Embryonic facial prominence (tissue), 1 donor: ENCODE measurements at regions not wholly inside any gene's neighbourhood (a gene's known extent, or its start where the extent isn't known, plus 50 kb on each side); places are given as distances from the start of the nearest gene placed in this dataset.
"Not testable (repeated sequence)": the region's sequence is repeated elsewhere in the genome, so short reads cannot be mapped to it uniquely, and the experiment has no call there.

Experiments used
- DNase-seq: peaks from one replicate; pipeline ENCODE4 v3.0.0-alpha.2; 2016; ENCODE audit errors: extremely low spot score

DNA sequence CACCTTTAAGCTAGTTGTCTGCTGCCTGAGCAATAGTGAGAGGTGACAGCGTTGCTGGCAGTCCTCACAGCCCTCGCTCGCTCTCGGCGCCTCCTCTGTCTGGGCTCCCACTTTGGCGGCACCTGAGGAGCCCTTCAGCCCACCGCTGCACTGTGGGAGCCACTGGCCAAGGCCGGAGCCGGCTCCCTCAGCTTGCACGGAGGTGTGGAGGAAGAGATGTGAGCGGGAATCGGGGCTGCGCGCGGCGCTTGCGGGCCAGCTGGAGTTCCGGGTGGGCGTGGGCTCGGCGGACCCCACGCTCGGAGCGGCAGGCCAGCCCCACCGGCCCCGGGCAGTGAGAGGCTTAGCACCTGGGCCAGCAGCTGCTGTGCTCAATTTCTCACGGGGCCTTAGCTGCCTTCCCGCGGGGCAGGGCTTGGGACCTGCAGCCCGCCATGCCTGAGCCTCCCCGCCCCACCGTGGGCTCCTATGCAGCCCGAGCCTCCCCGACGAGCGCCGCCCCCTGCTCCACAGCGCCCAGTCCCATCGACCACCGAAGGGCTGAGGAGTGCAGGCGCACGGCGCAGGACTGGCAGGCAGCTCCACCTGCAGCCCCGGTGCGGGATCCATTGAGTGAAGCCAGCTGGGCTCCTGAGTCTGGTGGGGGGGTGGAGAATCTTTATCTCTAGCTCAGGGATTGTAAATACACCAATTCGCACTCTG lies 1424.5 kb downstream of the EFNA5 start:
- DNase-seq = not testable (repeated sequence)

DNA sequence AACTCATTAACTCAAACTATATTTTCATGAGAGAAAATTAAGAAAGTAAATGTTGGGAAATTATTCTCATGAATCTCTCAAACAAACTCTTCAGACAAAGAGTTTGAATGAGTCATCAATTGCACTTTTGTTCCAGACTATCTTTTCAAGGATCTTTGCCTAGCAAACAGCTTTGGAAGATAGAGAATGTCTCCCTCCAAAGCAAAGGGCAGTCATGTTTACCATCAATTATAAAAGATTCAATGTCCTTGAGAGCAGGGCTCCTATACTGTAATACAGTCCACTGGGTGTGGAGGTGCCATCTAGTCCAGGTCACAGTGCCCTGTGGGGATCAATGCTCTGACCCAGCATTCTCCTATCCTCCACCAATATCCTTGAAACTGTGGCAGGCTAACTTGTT lies 1429.3 kb downstream of the EFNA5 start:
- DNase-seq = no peak

DNA sequence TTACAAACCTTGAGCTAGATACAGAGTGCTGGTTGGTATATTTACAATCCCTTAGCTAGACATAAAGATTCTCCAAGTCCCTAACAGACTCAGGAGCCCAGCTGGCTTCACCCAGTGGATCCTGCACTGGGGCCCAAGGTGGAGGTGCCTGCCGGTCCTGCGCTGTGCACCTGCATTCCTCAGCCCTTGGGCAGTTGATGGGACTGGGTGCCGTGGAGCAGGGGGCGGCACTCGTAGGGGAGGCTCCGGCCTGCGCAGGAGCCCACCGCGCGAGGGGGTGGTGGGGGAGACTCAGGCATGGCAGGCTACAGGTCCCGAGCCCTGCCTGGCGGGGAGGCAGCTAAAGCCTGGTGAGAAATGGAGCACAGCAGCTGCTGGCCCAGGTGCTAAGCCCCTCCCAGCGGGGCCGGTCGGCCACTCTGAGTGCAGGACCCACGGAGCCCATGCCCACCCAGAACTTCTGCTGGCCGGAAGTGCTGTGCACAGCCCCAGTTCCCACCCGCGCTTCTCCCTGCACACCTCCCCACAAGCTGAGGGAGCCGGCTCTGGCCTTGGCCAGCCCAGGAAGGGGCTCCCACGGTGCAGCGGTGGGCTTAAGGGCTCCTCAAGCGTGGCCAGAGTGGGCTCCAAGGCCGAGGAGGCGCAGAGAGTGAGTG lies 1464.7 kb downstream of the EFNA5 start:
- DNase-seq = no peak

DNA sequence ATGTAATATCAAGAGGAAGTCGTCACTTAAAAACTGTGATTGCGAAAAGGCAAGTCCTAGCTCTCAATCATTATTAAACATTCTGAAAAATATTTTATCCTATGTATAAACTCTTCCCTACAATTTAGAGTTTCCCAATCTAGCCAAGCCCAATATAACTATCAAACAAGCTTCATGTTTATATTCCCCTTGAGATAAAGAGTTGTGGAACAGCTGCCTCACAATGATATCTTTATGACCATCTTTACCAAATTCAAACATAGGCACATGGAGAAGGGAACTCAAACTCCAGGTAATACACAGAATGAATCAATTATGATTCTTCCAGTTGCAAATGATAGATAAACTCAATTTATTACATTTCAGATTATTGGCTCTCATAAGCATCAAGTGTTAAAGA lies 1468.7 kb downstream of the EFNA5 start:
- no peak for DNase-seq

DNA sequence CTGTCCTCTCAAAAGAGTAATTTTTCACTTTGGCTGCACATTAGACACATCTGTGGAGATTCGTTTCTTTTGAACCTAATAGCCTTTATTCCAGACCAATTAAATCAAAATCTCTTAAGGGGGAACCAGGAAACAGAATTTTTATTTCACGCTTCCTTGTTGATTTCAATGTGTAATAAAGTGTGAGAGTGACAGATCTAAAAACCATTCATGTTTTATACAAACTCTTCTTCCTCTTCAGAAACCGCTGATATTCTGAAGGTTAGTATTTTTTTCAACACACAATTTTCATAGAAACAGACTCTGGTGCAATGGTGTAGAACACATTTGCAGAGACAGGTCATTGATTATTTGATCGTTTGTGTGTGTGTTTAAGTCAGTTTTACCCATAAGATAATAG lies 1469.8 kb downstream of the EFNA5 start:
- no peak for DNase-seq

DNA sequence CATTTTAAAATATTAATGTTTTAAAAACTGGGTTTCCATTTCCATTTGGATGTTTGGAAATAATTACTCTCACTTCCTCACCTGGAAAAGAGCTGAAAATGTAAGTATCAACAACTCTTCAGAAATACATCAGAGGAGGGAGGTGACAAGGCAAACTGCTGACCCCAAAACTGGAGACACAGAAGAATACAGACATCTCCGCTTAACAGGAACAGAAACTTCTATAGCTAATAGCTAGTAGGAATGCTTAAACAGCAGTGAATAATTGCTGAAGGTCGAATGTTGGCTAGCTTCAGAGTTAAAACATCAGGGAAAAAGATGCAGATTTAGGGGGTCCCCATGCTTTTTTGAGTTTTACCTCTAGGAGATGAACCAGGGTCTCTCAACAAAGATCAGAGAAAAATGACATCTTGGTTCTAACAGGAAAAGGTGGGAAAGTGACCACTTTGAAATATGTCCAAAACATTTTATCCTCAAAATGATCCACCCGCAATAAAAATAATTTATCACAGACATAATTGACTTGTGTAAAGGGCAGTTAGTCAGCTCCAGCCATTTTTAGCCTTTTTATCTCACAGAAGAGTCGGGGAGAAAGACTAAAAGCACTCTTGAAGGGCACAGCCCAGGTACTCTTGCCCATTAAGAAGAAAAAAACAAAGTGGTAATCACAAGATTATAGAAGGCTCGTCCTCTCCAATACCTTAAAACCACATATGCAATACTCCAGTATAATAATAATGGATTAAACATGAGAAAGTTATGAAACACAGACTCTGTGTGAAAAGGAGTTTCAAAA lies 1474.9 kb downstream of the EFNA5 start:
- no peak for DNase-seq

DNA sequence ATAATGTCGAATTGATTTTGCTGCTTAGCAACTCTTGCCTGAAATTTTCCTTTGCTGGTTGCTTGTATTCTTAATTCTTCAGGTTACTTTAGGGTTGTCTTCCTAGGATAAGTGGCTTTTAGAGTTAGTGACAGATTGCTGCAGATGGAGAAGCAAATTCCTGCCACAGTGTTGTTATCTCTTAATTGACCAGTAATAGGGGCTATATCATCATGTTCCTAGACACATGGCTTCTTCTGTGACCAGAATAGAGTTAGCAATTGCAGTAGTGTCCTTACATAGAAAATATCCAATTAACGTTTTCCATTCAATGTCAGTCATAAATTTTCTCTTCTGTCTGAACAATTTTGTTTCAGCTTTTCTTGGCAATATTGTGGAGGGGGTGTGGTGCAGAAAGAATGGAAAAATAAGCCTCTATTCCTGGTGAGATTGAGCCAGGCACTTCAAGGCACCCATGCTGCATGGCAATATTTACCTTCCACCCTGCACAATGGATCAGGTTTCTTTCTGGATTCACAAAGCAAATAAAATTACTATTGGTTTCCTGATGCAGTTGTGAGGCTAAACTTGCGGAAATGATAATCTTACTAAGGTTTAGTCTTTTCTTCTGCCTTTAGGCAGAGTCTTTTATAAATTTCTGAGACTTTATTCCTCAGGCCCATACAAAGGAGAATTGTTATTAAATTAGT lies 1481.5 kb downstream of the EFNA5 start:
- no peak for DNase-seq

DNA sequence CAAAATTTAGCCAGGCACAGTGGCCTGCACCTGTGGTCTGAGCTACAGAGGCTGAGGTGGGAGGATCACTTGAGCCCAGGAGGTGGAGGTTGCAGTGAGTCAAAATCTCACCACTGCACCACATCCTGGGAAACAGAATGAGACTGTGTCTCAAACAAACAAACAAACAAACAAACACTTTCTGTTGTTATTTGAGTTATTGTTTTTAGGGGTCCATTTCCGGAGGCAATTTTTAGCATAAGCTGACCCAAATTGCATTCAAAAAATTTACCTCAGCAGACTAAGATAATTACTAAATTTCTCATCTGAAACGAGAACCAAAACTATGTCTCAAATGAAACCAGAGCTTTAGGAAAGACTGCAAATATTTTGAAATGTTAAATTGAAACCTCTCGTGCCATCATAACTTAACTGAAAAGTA lies 1485.1 kb downstream of the EFNA5 start:
- no peak for DNase-seq

DNA sequence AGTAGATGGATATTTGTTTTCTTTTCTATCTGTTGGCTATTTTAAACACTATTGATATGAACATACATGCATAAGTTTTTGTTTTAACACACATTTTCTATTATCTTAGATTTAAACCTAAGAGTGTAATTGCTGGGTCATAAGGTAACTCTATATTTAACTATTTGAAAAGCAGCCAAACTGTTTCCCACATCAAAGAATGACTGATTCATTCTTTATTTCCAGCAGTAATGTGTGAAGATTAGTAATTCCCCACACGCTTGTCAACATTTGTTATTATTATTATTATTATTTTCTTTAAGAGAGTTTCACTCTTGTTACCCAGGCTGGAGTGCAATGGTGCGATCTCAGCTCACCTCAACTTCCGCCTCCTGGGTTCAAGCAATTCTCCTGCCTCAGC lies 1495.8 kb downstream of the EFNA5 start:
- DNase-seq = no peak

DNA sequence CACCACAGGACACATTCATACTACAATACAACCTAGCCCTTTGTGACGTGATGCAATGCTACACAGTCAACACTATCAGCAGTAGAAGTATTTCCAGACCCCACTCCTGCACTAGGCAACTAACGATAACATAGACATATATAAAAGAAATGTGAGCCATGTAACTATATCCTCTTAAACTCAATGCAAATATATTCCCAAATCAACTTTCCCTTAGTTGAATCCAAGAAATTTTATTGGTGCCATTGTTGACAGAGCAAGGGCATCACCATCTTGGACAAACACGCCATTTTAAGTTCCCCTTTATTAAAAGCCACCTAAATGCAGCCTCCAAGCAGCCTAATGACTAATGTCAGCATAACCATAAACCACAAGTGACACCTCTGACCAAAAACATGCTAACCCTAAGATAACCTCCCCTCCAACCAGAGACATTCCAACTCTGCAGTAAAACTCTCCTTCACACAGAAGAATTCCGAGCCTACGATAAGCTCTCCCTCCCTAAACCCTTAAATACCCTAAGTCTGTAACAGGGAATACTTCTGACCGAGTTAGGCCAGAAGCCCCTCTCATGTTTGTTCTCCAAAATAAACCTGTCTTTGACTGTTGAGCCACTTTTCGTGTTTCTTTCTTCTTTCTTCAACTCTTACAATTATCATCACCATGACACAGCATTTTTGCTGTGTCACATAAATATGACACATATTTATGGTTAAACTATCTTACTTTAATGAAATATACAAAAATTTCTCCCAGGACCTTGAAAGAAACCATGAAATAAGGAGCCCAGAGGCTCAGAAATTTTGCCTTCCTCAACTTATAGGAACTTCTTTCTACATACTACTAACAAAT lies 1497.8 kb downstream of the EFNA5 start:
- DNase-seq = no peak

DNA sequence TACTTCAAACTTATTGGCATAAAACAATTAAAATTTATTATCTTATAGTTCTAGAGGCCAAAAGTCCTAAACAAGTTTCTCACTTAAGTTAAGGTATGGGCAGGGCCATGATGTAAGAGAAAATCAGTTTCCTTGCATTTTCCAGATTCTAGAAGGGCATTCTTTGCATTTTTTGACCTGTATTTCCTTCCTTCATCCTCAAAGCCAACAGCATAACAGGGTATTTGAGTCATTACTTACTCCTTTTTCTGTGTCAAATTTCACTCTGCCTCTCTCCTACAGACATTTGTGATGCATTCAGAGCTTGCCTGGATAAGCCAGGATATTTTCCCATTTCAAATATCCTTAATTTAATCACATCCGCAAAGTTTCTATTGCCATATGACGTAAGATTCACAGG lies 1499.0 kb downstream of the EFNA5 start:
- DNase-seq = no peak

DNA sequence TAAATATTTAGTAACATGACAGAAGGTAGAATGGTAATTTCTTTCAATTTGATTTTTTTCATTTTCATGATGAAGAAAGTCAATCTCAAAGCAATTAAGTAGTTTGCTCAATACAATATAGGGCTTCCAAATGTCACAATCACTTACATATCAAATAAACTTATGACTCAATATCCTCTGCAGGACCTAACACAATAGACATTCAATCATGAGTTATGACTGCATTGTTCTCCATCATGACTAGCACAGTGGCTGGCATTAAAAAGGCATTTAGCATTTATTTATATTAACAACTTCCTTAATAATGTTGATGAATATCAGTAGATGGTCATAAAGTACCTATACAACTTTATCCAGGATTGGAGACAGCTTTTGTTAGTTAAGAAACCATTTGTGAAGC lies 1499.6 kb downstream of the EFNA5 start:
- no peak for DNase-seq

DNA sequence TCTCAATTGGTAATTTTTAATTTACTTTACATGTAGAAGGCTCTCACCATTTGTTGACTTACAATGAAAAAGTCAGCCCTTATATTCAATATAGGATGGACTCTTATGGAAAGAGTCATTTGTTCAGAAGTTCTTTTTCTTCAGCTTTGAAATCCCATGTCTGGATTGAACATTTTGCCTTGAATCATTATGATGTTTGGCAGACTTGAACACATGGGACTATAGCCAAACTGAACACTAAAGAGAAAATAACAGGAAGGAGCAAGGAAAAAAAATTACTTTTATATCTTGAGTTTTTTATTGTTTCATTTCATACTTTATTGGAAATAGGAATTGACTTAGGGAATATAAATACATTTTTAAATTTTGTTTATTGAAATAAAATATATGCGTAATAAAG lies 1503.0 kb downstream of the EFNA5 start:
- no peak for DNase-seq

DNA sequence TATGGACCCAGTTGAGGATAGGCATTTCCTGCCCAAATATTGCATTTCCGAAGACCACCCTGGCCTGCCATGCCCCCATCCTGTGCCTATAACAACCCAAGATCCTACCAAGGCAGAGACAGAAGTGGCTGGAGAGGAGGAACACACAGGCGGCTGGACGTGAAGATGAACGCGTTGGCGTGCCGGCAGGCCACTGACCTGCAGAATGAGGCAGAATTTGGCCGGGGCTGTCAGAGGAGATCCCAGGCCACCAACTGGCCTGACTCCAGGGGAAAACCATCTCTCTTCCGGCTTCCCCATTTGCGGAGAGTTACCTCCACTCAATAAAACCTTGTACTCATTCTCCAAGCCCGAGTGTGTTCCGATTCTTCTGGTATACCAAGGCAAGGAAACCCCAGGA lies 1507.5 kb downstream of the EFNA5 start:
- no peak for DNase-seq

DNA sequence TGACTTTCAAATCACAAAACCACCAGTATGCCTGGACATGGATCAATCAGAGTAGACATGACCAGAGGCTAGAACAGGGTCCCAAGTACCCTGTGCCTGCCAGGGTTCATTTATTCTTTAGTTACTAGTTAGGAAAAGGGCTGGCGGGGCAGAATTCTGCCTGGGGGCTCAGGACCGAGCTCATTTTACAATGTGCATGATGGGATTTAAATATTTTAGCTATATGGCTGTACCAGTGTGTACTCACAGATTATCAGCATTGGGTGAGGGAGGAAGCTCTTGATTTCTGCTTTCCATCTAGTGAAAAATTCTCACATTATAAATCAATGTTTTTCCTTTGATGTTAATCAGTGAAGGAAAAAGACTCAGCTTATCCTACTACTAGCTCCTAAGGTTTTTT lies 1511.1 kb downstream of the EFNA5 start:
- no peak for DNase-seq

DNA sequence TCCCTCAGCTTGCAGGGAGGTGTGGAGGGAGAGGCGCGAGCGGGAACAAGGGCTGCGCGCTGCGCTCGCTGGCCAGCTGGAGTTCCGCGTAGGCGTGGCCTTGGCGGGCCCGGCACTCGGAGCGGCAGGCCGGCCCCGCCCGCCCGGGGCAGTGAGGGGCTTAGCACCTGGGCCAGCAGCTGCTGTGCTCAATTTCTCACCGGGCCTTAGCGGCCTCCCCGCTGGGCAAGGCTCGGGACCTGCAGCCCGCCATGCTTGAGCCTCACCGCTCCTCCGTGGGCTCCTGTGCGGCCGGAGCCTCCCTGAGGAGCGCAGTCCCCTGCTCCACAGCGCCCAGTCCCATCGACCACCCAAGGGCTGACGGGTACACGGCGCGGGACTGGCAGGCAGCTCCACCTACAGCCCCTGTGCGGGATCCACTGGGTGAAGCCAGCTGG lies 1516.4 kb downstream of the EFNA5 start:
- DNase-seq = no peak

DNA sequence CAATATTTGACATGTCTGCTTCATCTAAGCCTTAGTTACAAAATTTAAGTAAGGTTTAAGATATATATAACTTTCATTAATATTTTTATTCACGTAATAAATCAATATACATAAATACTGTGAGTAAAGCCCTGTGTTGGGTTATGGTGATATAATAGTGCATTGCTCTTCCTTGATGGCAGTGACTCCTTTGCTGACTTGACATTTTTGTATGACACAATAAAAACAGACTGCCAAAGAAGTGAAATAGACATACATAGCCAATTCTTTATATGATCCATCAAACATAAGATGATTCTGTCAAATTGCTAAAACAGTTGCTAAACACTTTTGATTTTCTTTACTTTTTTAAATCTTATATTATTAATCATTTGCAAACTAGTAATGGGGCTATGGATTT lies 1518.2 kb downstream of the EFNA5 start:
- no peak for DNase-seq

DNA sequence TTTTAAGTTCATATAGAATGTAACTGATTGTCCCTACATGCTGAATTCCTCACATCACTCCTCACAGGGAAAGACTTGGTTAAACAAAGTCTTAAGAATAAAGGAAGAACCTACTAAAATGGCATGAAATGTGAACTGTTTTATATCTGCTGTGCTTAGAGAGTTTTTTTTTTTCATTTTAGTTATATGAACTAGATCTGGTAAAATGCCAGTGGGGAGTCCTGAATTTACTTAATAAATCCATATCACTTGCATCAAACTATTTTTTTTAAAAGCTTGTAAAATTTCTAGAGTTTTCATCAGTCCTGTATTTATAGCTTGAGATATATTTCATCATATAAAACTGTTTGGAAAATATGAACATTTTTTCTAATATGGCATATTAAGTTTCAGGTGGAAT lies 1528.6 kb downstream of the EFNA5 start:
- DNase-seq = no peak

DNA sequence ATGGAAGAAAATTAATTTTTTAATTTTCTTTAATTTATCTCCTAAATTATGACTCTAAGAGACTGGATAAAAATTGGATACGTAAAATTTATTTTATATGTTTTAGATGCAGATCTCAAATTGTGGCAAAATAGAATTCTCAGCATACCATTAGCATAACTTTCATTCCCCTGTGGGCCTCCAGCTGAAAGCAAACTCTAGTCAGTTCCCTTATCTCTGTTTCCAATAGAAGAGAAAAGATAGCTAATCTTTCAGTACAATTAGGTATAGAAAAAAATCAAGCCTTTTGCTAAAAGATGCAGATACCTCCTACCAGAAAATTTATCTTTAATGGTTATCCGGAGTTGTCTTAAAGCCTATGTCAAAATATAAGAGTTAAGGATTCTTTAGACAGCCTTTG lies 1530.6 kb downstream of the EFNA5 start:
- DNase-seq = no peak

DNA sequence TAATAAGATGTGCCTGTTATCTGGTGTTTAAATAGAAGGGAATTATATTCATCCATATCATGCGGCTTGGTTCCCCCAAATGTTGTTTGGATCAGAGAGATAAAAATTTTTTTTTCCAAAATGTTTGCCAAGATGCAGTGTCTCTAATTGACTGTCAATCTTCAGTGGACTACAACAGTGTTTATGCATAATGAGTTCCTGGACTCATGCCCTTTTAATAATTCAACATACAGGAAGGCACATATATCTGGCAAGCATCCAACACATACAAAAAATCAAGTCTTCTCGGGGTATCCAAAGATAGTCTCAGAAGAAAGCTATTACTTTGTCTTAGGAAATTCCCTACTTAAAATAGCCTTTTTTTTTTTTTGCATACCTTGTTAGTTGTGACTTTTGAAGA lies 1534.7 kb downstream of the EFNA5 start:
- no peak for DNase-seq

DNA sequence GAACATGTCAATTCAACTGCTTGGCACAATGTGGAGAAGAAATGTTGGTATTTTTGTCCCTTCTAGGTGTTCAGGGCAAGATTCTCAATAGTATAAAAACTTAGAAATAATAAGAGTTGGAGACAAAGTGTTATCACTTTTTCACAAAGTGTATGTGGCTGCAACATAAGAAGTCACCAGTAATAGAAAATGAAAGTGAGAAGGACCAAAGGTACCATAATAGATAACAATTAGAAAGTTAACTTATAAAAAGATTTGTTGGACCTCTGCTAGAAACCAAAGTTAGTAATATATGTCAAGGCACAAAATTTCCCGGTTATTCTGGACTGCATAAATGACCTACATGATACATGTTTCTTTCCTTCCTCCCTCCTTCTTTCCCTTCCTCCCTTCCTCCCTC lies 1535.3 kb downstream of the EFNA5 start:
- DNase-seq = no peak
